ENCODE measurements at regions not wholly inside any gene's neighbourhood (a gene's known extent, or its start where the extent isn't known, plus 50 kb on each side); places are given as distances from the start of the nearest gene placed in this dataset.

GRCh38 chr9:13718086-13718485 lies 438.6 kb upstream of the MPDZ start:
- no peak for TF ChIP-seq CTCF (conservative IDR thresholded peaks at IDR 0.05 in 1 of 2, IDR thresholded peaks at IDR 0.05 in 1 of 2; ENCODE audit: low read depth in 1 of 2, low read length in 2 of 2)
- no peak for TF ChIP-seq EZH2 (IDR thresholded peaks at IDR 0.05; ENCODE audit: low read length, missing control alignments)
